Spleen (tissue), 3 donors: ENCODE measurements at regions not wholly inside any gene's neighbourhood (a gene's known extent, or its start where the extent isn't known, plus 50 kb on each side); places are given as distances from the start of the nearest gene placed in this dataset.

Experiments
- POLR2A ChIP-seq, 3 donors: fragments of 450-650 bp; IDR thresholded peaks; one replicate each; pipeline ENCODE4 v1.5.1; 2017; ENCODE audit warnings: antibody characterized with exemption in 3 of 3, mild to moderate bottlenecking in 1 of 3
- POLR2AphosphoS5 ChIP-seq, 3 donors: sonication (generic); formaldehyde crosslinking; IDR thresholded peaks; one replicate each; pipeline ENCODE4 v1.5.1; 2017; ENCODE audit warnings: antibody characterized with exemption in 3 of 3

GRCh38 chr4:60506061-60506460 is 694.1 kb upstream of the ADGRL3 start:
- TF ChIP-seq POLR2AphosphoS5 (IDR thresholded peaks at IDR 0.05), result no peak
- no peak for TF ChIP-seq POLR2A (IDR thresholded peaks at IDR 0.05)
